Natural killer cell (primary cell): ENCODE measurements at regions not wholly inside any gene's neighbourhood (a gene's known extent, or its start where the extent isn't known, plus 50 kb on each side); places are given as distances from the start of the nearest gene placed in this dataset.

ENCODE experiments used
- ATAC-seq, 3 donors: fragments of 150-1000 bp in 2 of 3; fragments of 200-7000 bp in 1 of 3; cut with Tn5 transposase; 1 replicate in 1 of 3; 2 replicates in 2 of 3; pipeline ENCODE4 v1.10.0; 2021; ENCODE audit warnings: mild to moderate bottlenecking in 2 of 3, moderate library complexity in 2 of 3
- DNase-seq, 2 donors: peaks; one replicate each; pipeline versions ENCODE4 v3.0.0 to v3.0.0-alpha.2; 2013 to 2021; ENCODE audit warnings: mixed read lengths in 1 of 2
- H3K27ac ChIP-seq: one replicate; pipeline ENCODE4 v1.5.1; 2013; ENCODE audit warnings: mild to moderate bottlenecking, low read length
- H3K27me3 ChIP-seq: one replicate; pipeline ENCODE4 v1.6.1; 2013; ENCODE audit warnings: low read length; ENCODE audit not compliant: control insufficient read depth, insufficient read depth
- H3K36me3 ChIP-seq: one replicate; pipeline ENCODE4 v1.6.1; 2013; ENCODE audit warnings: low read length; ENCODE audit not compliant: control insufficient read depth, insufficient read depth
- H3K4me1 ChIP-seq: one replicate; pipeline ENCODE4 v1.6.1; 2013; ENCODE audit warnings: low read length; ENCODE audit not compliant: control insufficient read depth, insufficient read depth
- H3K4me3 ChIP-seq: one replicate; pipeline ENCODE4 v1.5.1; 2013; ENCODE audit warnings: low read length
- H3K9me3 ChIP-seq: one replicate; pipeline ENCODE4 v1.6.1; 2013; ENCODE audit warnings: low read length; ENCODE audit not compliant: control insufficient read depth, insufficient read depth
- H3K27ac Mint-ChIP-seq, 2 donors: one replicate each; pipeline ENCODE4 v1.8.0; 2022; ENCODE audit warnings: mild to moderate bottlenecking in 2 of 2, mixed read lengths in 2 of 2, moderate library complexity in 1 of 2
- H3K27me3 Mint-ChIP-seq, 2 donors: one replicate each; pipeline ENCODE4 v1.8.0; 2022; ENCODE audit warnings: low read depth in 2 of 2, mixed read lengths in 2 of 2
- H3K36me3 Mint-ChIP-seq: one replicate; pipeline ENCODE4 v1.8.0; 2022; ENCODE audit warnings: mixed read lengths
- H3K4me1 Mint-ChIP-seq, 2 donors: one replicate each; pipeline ENCODE4 v1.8.0; 2022; ENCODE audit warnings: mixed read lengths in 2 of 2
- H3K4me3 Mint-ChIP-seq: one replicate; pipeline ENCODE4 v1.8.0; 2022; ENCODE audit warnings: mild to moderate bottlenecking, moderate library complexity, mixed read lengths
- H3K9me3 Mint-ChIP-seq, 2 donors: one replicate each; pipeline ENCODE4 v1.8.0; 2022; ENCODE audit warnings: mixed read lengths in 2 of 2
- WGBS: methylation state at CpG from one replicate; pipeline ENCODE4 v1.1.7; 2013; ENCODE audit warnings: missing lambda C conversion rate; ENCODE audit not compliant: insufficient coverage; 5-methylcytosine and 5-hydroxymethylcytosine counted together
- intact Hi-C: fragments of 100-400 bp; cut with micrococcal nuclease; formaldehyde crosslinking; loops from one replicate; pipeline ENCODE4 v1.14.2; 2022
- TF ChIP-seq, protein P1 (sequence below): fragments of 200-600 bp; IDR thresholded peaks from one replicate; pipeline ENCODE4 v1.8.0; 2022; ENCODE audit warnings: antibody characterized with exemption

- peaks cover 10 to 22% of the 10 kb centered on the region in 2 donors for H3K4me1 Mint-ChIP-seq
- H3K27me3 ChIP-seq, result no peaks in the 10 kb centered on the region
- no peaks in the 10 kb centered on the region for H3K9me3 ChIP-seq
- TF ChIP-seq, protein P1, sequence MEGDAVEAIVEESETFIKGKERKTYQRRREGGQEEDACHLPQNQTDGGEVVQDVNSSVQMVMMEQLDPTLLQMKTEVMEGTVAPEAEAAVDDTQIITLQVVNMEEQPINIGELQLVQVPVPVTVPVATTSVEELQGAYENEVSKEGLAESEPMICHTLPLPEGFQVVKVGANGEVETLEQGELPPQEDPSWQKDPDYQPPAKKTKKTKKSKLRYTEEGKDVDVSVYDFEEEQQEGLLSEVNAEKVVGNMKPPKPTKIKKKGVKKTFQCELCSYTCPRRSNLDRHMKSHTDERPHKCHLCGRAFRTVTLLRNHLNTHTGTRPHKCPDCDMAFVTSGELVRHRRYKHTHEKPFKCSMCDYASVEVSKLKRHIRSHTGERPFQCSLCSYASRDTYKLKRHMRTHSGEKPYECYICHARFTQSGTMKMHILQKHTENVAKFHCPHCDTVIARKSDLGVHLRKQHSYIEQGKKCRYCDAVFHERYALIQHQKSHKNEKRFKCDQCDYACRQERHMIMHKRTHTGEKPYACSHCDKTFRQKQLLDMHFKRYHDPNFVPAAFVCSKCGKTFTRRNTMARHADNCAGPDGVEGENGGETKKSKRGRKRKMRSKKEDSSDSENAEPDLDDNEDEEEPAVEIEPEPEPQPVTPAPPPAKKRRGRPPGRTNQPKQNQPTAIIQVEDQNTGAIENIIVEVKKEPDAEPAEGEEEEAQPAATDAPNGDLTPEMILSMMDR, result no peak
- intact Hi-C loops, result no loop called here
- DNase-seq (no peak), ATAC-seq (no peak)
- no peaks in the 10 kb centered on the region for H3K36me3 ChIP-seq
- H3K4me1 ChIP-seq, result no peaks in the 10 kb centered on the region
- no peaks in the 10 kb centered on the region for H3K36me3 Mint-ChIP-seq
- H3K27ac ChIP-seq, result no peak overlapping the region
- H3K9me3 Mint-ChIP-seq, result no peaks in the 10 kb centered on the region
- 6% methylated on average over 2 of the region's 3 CpGs for WGBS
- no peak overlapping the region for H3K27ac Mint-ChIP-seq
- peaks cover 21 to 23% of the 10 kb centered on the region in 2 donors for H3K27me3 Mint-ChIP-seq
- H3K4me3 Mint-ChIP-seq, result no peak overlapping the region
- no peak overlapping the region for H3K4me3 ChIP-seq
Measured at GRCh38 chr7:50832744-50833143, 50.0 kb upstream of the GRB10 start.
